Esophagus squamous epithelium (tissue), 4 donors: ENCODE measurements at regions not wholly inside any gene's neighbourhood (a gene's known extent, or its start where the extent isn't known, plus 50 kb on each side); places are given as distances from the start of the nearest gene placed in this dataset.

Source experiments
- POLR2A ChIP-seq, 4 donors: fragments of 450-650 bp; IDR thresholded peaks; one replicate each; pipeline ENCODE4 v1.6.1; 2017; ENCODE audit warnings: antibody characterized with exemption in 4 of 4, mild to moderate bottlenecking in 4 of 4, moderate library complexity in 3 of 4
- TF ChIP-seq, protein P1 (sequence below), 6 experiments: fragments of 450-650 bp in 4 of 6; fragments of 200-600 bp in 2 of 6; sonication (generic) in 2 of 6; IDR thresholded peaks; one replicate each; pipeline ENCODE4 v1.5.1; 2016 to 2019; ENCODE audit warnings: antibody characterized with exemption in 6 of 6, mild to moderate bottlenecking in 4 of 6, moderate library complexity in 4 of 6

DNA sequence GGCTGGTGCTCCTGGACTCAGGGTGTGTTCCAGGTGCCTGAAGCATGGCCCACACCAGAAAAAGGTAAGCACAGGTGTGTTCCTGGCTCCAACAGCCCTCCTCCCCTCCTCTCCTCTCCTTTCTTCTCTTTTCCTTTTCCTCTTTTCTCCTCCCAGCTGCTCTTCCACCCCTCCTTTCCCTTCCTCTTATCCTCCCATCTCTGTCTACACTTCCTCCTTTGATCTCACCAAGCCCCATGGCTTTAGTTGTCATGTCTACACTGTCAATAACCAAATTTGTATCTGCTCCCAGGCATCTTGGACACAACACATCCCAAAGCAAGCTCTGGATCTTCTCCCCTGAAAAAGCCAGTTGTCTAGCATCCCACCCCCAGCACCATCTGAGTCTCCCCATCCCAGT, 56.7 kb upstream of the LAPTM5 start:
- TF ChIP-seq, protein P1, sequence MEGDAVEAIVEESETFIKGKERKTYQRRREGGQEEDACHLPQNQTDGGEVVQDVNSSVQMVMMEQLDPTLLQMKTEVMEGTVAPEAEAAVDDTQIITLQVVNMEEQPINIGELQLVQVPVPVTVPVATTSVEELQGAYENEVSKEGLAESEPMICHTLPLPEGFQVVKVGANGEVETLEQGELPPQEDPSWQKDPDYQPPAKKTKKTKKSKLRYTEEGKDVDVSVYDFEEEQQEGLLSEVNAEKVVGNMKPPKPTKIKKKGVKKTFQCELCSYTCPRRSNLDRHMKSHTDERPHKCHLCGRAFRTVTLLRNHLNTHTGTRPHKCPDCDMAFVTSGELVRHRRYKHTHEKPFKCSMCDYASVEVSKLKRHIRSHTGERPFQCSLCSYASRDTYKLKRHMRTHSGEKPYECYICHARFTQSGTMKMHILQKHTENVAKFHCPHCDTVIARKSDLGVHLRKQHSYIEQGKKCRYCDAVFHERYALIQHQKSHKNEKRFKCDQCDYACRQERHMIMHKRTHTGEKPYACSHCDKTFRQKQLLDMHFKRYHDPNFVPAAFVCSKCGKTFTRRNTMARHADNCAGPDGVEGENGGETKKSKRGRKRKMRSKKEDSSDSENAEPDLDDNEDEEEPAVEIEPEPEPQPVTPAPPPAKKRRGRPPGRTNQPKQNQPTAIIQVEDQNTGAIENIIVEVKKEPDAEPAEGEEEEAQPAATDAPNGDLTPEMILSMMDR (IDR thresholded peaks at IDR 0.05) = no peak
- TF ChIP-seq POLR2A (IDR thresholded peaks at IDR 0.05) = no peak
